ENCODE measurements at regions not wholly inside any gene's neighbourhood (a gene's known extent, or its start where the extent isn't known, plus 50 kb on each side); places are given as distances from the start of the nearest gene placed in this dataset.

- 1% methylated on average over 6 of the region's 6 CpGs for WGBS (ENCODE audit: insufficient coverage, low coverage, missing lambda C conversion rate)
- in situ Hi-C loops (cut with MboI) (loop anchor here (25.0 kb wide), 1 partner anchor 538 kb away; no protein-coding TSS in a partner anchor), intact Hi-C loops (cut with micrococcal nuclease) (loop anchor here (5.0 kb wide), 3 partner anchors 68 to 233 kb away; partner anchors contain the start of gene PRKCQ)
- Histone ChIP-seq H3K4me3 (no peak overlapping the region), H4K20me1 (replicated peaks; ENCODE audit: control insufficient read depth, insufficient read depth, low read length) (no peaks in the 10 kb centered on the region), H3K27me3 (ENCODE audit: control insufficient read depth in 2 of 2, insufficient read depth in 2 of 2, low read length in 2 of 2) (peaks cover 8 to 17% of the 10 kb centered on the region in 2 experiments), H3K9me3 (replicated peaks; ENCODE audit: control insufficient read depth, insufficient read depth, low read depth, low read length) (no peaks in the 10 kb centered on the region), H3K27ac (ENCODE audit: extremely low read depth, low read depth, low read length) (no peak overlapping the region), H3K4me1 (replicated peaks in 1 of 2; ENCODE audit: control insufficient read depth in 2 of 2, insufficient read depth in 2 of 2, low read length in 2 of 2) (peaks cover 0 to 3% of the 10 kb centered on the region in 2 experiments; a peak in 1 of 5 replicates), H2AFZ (ENCODE audit: low read depth, low read length) (no peak overlapping the region), H3K79me2 (ENCODE audit: control insufficient read depth, insufficient read depth, low read length) (no peaks in the 10 kb centered on the region), H3K36me3 (ENCODE audit: control insufficient read depth, insufficient read depth, low read length) (no peaks in the 10 kb centered on the region), H3K9ac (ENCODE audit: insufficient read depth in 1 of 2, low read depth in 2 of 2, low read length in 2 of 2) (no peak overlapping the region), H3K9me1 (ENCODE audit: control insufficient read depth, insufficient read depth, low read length) (no peaks in the 10 kb centered on the region), H3K4me2 (ENCODE audit: insufficient read depth, low read length) (no peak overlapping the region)
- DNase-seq (ENCODE audit: extremely low read depth in 1 of 4, low spot score in 3 of 4) (no peak), FAIRE-seq (no peak), ATAC-seq (no peak)
- BruUV-seq (replicated peaks): no TSS peak
- POLR2A ChIA-PET: no interaction called here
- no peak for TF ChIP-seq ZFP30 (CRISPR knock-in tag; IDR thresholded peaks at IDR 0.05; ENCODE audit: borderline replicate concordance)
- no peak for TF ChIP-seq TAL1 (IDR thresholded peaks at IDR 0.05)
- CTCF ChIA-PET (ENCODE audit: low intra/inter-chr PET ratio): no interaction called here
Measured at GRCh38 chr10:6649903-6650302, 69.8 kb upstream of the PRKCQ start.

DNA sequence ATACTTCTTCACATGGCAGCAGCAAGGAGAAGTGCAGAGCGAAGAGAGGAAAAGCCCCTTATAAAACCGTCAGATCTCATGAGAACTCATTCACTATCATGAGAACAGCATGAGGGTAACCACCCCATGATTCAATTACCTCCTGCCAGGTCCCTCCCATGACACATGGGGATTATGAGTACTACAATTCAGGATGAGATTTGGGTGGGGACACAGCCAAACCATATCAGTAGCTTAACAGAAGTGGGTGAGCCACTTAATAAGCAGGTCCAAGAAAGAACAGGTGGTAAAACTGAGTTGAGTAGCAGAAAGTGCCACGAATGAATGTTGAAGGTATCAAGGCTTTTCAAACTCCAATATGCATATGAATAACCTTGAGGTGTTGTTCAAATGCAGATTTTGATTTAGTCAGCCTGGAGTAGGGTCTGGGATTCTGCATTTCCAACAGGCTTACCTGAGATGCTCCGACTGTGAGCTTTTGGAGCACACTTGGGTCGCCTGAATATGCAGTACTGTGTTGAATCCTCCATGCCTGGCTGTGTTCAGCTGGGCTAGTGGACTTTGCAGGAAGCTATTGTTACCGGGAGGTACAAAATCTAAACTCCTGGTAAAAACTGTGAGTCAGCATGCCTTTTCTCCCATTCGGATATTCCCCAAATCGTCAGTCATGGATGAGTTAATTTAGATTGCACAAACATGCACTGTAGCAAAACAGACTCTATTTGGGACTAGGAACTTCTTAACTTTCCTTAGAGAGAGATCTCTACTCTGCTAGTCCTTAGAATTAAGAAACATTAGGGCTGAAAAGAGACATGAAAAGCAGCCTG is 69.0 kb upstream of the PRKCQ start:
- Histone ChIP-seq H3K4me3 (no peak overlapping the region), H3K27ac (ENCODE audit: extremely low read depth, low read depth, low read length) (no peak overlapping the region), H3K36me3 (ENCODE audit: control insufficient read depth, insufficient read depth, low read length) (no peaks in the 10 kb centered on the region), H2AFZ (ENCODE audit: low read depth, low read length) (no peak overlapping the region), H3K9me1 (ENCODE audit: control insufficient read depth, insufficient read depth, low read length) (no peaks in the 10 kb centered on the region), H3K9ac (ENCODE audit: insufficient read depth in 1 of 2, low read depth in 2 of 2, low read length in 2 of 2) (no peak overlapping the region), H3K4me1 (replicated peaks in 1 of 2; ENCODE audit: control insufficient read depth in 2 of 2, insufficient read depth in 2 of 2, low read length in 2 of 2) (peaks cover 0 to 3% of the 10 kb centered on the region in 2 experiments; a peak in 1 of 5 replicates), H3K9me3 (replicated peaks; ENCODE audit: control insufficient read depth, insufficient read depth, low read depth, low read length) (no peaks in the 10 kb centered on the region), H3K4me2 (ENCODE audit: insufficient read depth, low read length) (no peak overlapping the region), H3K27me3 (ENCODE audit: control insufficient read depth in 2 of 2, insufficient read depth in 2 of 2, low read length in 2 of 2) (peaks cover 8 to 13% of the 10 kb centered on the region in 2 experiments), H3K79me2 (ENCODE audit: control insufficient read depth, insufficient read depth, low read length) (no peaks in the 10 kb centered on the region), H4K20me1 (replicated peaks; ENCODE audit: control insufficient read depth, insufficient read depth, low read length) (no peaks in the 10 kb centered on the region)
- no peak for FAIRE-seq
- in situ Hi-C loops (cut with MboI) (no loop called here), intact Hi-C loops (cut with micrococcal nuclease) (loop anchor here (1.0 to 5.0 kb wide), 4 partner anchors 67 to 232 kb away; partner anchors contain the start of gene PRKCQ)
- ChIA-PET POLR2A (interaction anchor here (1.2 kb wide), 1 partner anchor 10 kb away, joined by 3 read pairs; no protein-coding TSS in a partner anchor), CTCF (ENCODE audit: low intra/inter-chr PET ratio) (no interaction called here)
- no peak for DNase-seq (ENCODE audit: extremely low read depth in 1 of 4, low spot score in 3 of 4)
- ATAC-seq: no peak
- 1% methylated on average over 8 of the region's 8 CpGs for WGBS (ENCODE audit: insufficient coverage, low coverage, missing lambda C conversion rate)
- no TSS peak for BruUV-seq (replicated peaks)
- TF ChIP-seq CBFA2T3 (IDR thresholded peaks at IDR 0.05) (0 out of 2 replicates have a peak, but pooled peaks have one; percentile 14), XRCC3 (IDR thresholded peaks at IDR 0.05) (no peak)
